Pancreas (tissue), 10 donors: ENCODE measurements at regions not wholly inside any gene's neighbourhood (a gene's known extent, or its start where the extent isn't known, plus 50 kb on each side); places are given as distances from the start of the nearest gene placed in this dataset.

Experiments used
- ATAC-seq, 4 donors: fragments of 200-7000 bp; cut with Tn5 transposase; one replicate each; pipeline versions ENCODE4 v1.8.0 to v1.9.1; 2020; ENCODE audit warnings: mild to moderate bottlenecking in 4 of 4, moderate library complexity in 4 of 4
- DNase-seq, 6 donors: peaks; one replicate each; pipeline ENCODE4 v3.0.0-alpha.2; 2020
- FAIRE-seq: peaks from 2 replicates; lab custom pipeline; 2012; peaks lifted over from hg19 to GRCh38; lab: Jason Lieb, UNC
- H3K27ac ChIP-seq, 4 donors: fragments of 200-600 bp; sonication (generic); 1 replicate in 3 of 4; 2 replicates in 1 of 4; pipeline versions ENCODE4 v1.5.0 to v1.8.0; 2020
- H3K27me3 ChIP-seq, 4 donors: fragments of 200-600 bp; one replicate each; pipeline ENCODE4 v1.8.0; 2021
- H3K36me3 ChIP-seq, 3 donors: fragments of 200-600 bp; sonication (generic) in 1 of 3; one replicate each; pipeline versions ENCODE4 v1.5.0 to v1.8.0; 2020 to 2021
- H3K4me1 ChIP-seq, 3 donors: fragments of 200-600 bp; one replicate each; pipeline ENCODE4 v1.8.0; 2021
- H3K4me3 ChIP-seq, 4 donors: fragments of 200-600 bp; sonication (generic) in 2 of 4; one replicate each; pipeline versions ENCODE4 v1.5.0 to v1.8.0; 2020 to 2021
- H3K9me3 ChIP-seq, 4 donors: fragments of 200-600 bp; one replicate each; pipeline ENCODE4 v1.8.0; 2021
- CTCF ChIP-seq, 4 donors: fragments of 200-600 bp; sonication (generic) in 3 of 4; IDR thresholded peaks; one replicate each; pipeline versions ENCODE4 v1.5.0 to v1.8.0; 2021; ENCODE audit warnings: antibody characterized with exemption in 4 of 4
- WGBS, 2 donors: extraction: QIAGEN DNeasy Blood & Tissue Kit; methylation state at CpG; one replicate each; pipeline ENCODE4 v1.1.7; 2013; 5-methylcytosine and 5-hydroxymethylcytosine counted together
- intact Hi-C, 3 donors: fragments of 100-400 bp; cut with DNase I; formaldehyde crosslinking; loops; one replicate each; pipeline versions ENCODE4 v1.11.1 to v1.14.2; 2022
- donor health status: healthy with polysubstance abuse.
- donor health status: DM: no; HTN: no; CAD: no; lungs with moderate emphysema.
- donor health status: DM: no; HTN: no; CAD: no.
- donor health status: control.
- donor health status: control.
- donor health status: Bipolar disorder and iron deficiency.
- donor health status: DM: yes; HTN: yes; CAD: no.
- donor health status: DM: no; HTN: no; CAD: no.
- donor health status: DM: no; HTN: no; CAD: no.
- donor health status: DM: yes; HTN: yes; CAD: no.

GRCh38 chr13:103908911-103909310, 842.7 kb upstream of the SLC10A2 start:
- FAIRE-seq (no peak), ATAC-seq (no peak), DNase-seq (no peak)
- H3K9me3 ChIP-seq = no peaks in the 10 kb centered on the region
- no peak for TF ChIP-seq CTCF (IDR thresholded peaks at IDR 0.05)
- H3K4me3 ChIP-seq = no peak overlapping the region
- intact Hi-C loops = no loop called here
- no peak overlapping the region for H3K27ac ChIP-seq
- no peaks in the 10 kb centered on the region for H3K36me3 ChIP-seq
- no peaks in the 10 kb centered on the region for H3K4me1 ChIP-seq
- H3K27me3 ChIP-seq = no peaks in the 10 kb centered on the region
- WGBS, 2 donors = 75 to 90% methylated on average over 1 of the region's 1 CpG

- H3K9me3 ChIP-seq = no peaks in the 10 kb centered on the region
- no peaks in the 10 kb centered on the region for H3K4me1 ChIP-seq
- intact Hi-C loops = no loop called here
- ATAC-seq (no peak), FAIRE-seq (no peak), DNase-seq (no peak)
- H3K27ac ChIP-seq = no peak overlapping the region
- 63 to 70% methylated on average over 5 of the region's 5 CpGs for WGBS, 2 donors
- no peak overlapping the region for H3K4me3 ChIP-seq
- no peaks in the 10 kb centered on the region for H3K27me3 ChIP-seq
- no peaks in the 10 kb centered on the region for H3K36me3 ChIP-seq
- no peak for TF ChIP-seq CTCF (IDR thresholded peaks at IDR 0.05)
Observed at GRCh38 chr13:103908274-103908673, 842.1 kb upstream of the SLC10A2 start.

DNA sequence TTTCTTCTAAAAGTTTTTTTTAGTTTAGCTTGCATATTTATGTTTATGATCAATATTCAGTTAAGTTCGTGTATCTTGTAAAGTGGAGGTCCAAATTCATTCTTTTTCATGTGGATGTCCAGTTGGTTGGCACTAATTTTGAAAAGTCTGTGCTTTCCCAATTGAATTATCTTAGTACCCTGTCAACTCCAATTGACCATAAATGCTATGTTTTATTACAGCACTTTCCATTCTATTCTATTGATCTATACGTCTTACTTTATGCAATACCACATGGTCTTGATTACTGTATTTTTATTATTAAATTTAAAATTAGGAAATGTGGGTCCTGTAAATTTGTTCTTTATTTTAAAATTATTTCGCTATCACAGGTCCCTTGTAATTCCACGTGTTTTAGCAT, 837.6 kb upstream of the SLC10A2 start:
- no peak for FAIRE-seq
- ATAC-seq = no peak
- 68 to 80% methylated on average over 4 of the region's 4 CpGs for WGBS, 2 donors

GRCh38 chr13:103898481-103898880, 832.3 kb upstream of the SLC10A2 start:
- no peak overlapping the region for H3K27ac ChIP-seq
- no peak overlapping the region for H3K4me3 ChIP-seq
- no peaks in the 10 kb centered on the region for H3K4me1 ChIP-seq
- ATAC-seq = no peak
- peak in 1 of 6 donors; percentile 9 for DNase-seq
- H3K9me3 ChIP-seq = no peaks in the 10 kb centered on the region
- no peak for FAIRE-seq
- WGBS, 2 donors = 77 to 85% methylated on average over 2 of the region's 2 CpGs
- TF ChIP-seq CTCF (IDR thresholded peaks at IDR 0.05) = no peak
- no peaks in the 10 kb centered on the region for H3K36me3 ChIP-seq
- H3K27me3 ChIP-seq = no peaks in the 10 kb centered on the region
- intact Hi-C loops = no loop called here

More for the DNA sequence above, 837.6 kb upstream of the SLC10A2 start:
- Histone ChIP-seq H3K27me3 (no peaks in the 10 kb centered on the region), H3K4me3 (no peak overlapping the region), H3K9me3 (no peaks in the 10 kb centered on the region), H3K36me3 (no peaks in the 10 kb centered on the region), H3K27ac (no peak overlapping the region), H3K4me1 (no peaks in the 10 kb centered on the region)
- DNase-seq = no peak
- TF ChIP-seq CTCF (IDR thresholded peaks at IDR 0.05) = no peak
- intact Hi-C loops = no loop called here

GRCh38 chr13:103895835-103896531, 829.8 kb upstream of the SLC10A2 start:
- WGBS, 2 donors = 31 to 33% methylated on average over 1 of the region's 1 CpG
- H3K4me3 ChIP-seq = no peak overlapping the region
- ATAC-seq (no peak), FAIRE-seq (no peak), DNase-seq (no peak)
- H3K4me1 ChIP-seq = no peaks in the 10 kb centered on the region
- H3K36me3 ChIP-seq = no peaks in the 10 kb centered on the region
- no peaks in the 10 kb centered on the region for H3K9me3 ChIP-seq
- no peaks in the 10 kb centered on the region for H3K27me3 ChIP-seq
- no peak overlapping the region for H3K27ac ChIP-seq
- TF ChIP-seq CTCF (IDR thresholded peaks at IDR 0.05) = no peak
- intact Hi-C loops = no loop called here
